ENCODE measurements at regions not wholly inside any gene's neighbourhood (a gene's known extent, or its start where the extent isn't known, plus 50 kb on each side); places are given as distances from the start of the nearest gene placed in this dataset.

GRCh38 chr2:481388-481787, 193.5 kb upstream of the ALKAL2 start:
- no peak for DNase-seq (ENCODE audit: low read depth, low spot score)
- no peak overlapping the region for H3K9ac ChIP-seq (ENCODE audit: low read length)
- H3K36me3 ChIP-seq (ENCODE audit: control insufficient read depth in 1 of 2, insufficient read depth in 2 of 2, low read length in 2 of 2) = no peaks in the 10 kb centered on the region
- ChIA-PET CTCF (no interaction called here), POLR2A (no interaction called here), RAD21 (ENCODE audit: low non-redundant PET in 1 of 2, low total read pairs in 2 of 2, uncharacterized antibody in 2 of 2, unreplicated experiment in 2 of 2) (no interaction called here)
- TF ChIP-seq ZNF274 (IDR thresholded peaks at IDR 0.05; ENCODE audit: low read depth, low read length) (no peak), TCF7L2 (IDR thresholded peaks at IDR 0.05; ENCODE audit: borderline replicate concordance, extremely low read depth, insufficient read depth, insufficient read length) (no peak), POLR2A (IDR thresholded peaks at IDR 0.05; ENCODE audit: borderline replicate concordance, extremely low read depth, insufficient read depth, insufficient read length) (no peak), JUND (IDR thresholded peaks at IDR 0.05) (no peak), ZBTB33 (IDR thresholded peaks at IDR 0.05; ENCODE audit: extremely low read depth, insufficient replicate concordance, low read length) (no peak), SRF (IDR thresholded peaks at IDR 0.05; ENCODE audit: low read depth) (no peak)
- no peaks in the 10 kb centered on the region for H3K4me1 ChIP-seq (ENCODE audit: control insufficient read depth in 1 of 2, insufficient read depth in 2 of 2, low read length in 2 of 2)
- H3K9me2 ChIP-seq (ENCODE audit: insufficient read depth) = no peaks in the 10 kb centered on the region
- no peaks in the 10 kb centered on the region for H4K20me1 ChIP-seq (ENCODE audit: insufficient read depth)
- no peaks in the 10 kb centered on the region for H3K79me2 ChIP-seq (ENCODE audit: insufficient read depth, low read length)
- no peak overlapping the region for H3K27ac ChIP-seq (ENCODE audit: low read depth, low read length)
- no peaks in the 10 kb centered on the region for H3K9me3 ChIP-seq (ENCODE audit: control insufficient read depth in 1 of 2, insufficient read depth in 1 of 2, low read depth in 1 of 2, low read length in 2 of 2)
- intact Hi-C loops (cut with micrococcal nuclease) = no loop called here
- H2AFZ ChIP-seq (ENCODE audit: low read depth, low read length, poor library complexity, severe bottlenecking) = no peak overlapping the region
- peaks cover 13% of the 10 kb centered on the region for H3K27me3 ChIP-seq (ENCODE audit: insufficient read depth, low read length)
- no peak for ATAC-seq
- BruUV-seq (replicated peaks) = no TSS peak
- no peak overlapping the region for H3K4me3 ChIP-seq (replicated peaks in 1 of 2; ENCODE audit: low read depth in 1 of 2, low read length in 2 of 2)
- no peak overlapping the region for H3K4me2 ChIP-seq (ENCODE audit: low read length)

GRCh38 chr2:479490-480176, 191.7 kb upstream of the ALKAL2 start:
- POLR2A ChIA-PET = no interaction called here
- TF ChIP-seq ZBTB33 (IDR thresholded peaks at IDR 0.05; ENCODE audit: extremely low read depth, insufficient replicate concordance, low read length) (no peak), ZFX (IDR thresholded peaks at IDR 0.05) (no peak), EZH2phosphoT487 (IDR thresholded peaks at IDR 0.05; ENCODE audit: borderline replicate concordance) (no peak), CTCF (IDR thresholded peaks at IDR 0.05 in 2 of 3, conservative IDR thresholded peaks at IDR 0.05 in 1 of 3; ENCODE audit: borderline replicate concordance in 1 of 3, insufficient read depth in 1 of 3, low read depth in 2 of 3, low read length in 2 of 3) (no peak), RAD21 (IDR thresholded peaks at IDR 0.05; ENCODE audit: low read depth) (no peak), POLR2A (IDR thresholded peaks at IDR 0.05; ENCODE audit: borderline replicate concordance, extremely low read depth, insufficient read depth, insufficient read length) (no peak), EGR1 (IDR thresholded peaks at IDR 0.05; ENCODE audit: low read depth) (no peak), MAX (IDR thresholded peaks at IDR 0.05) (no peak), TCF7L2 (IDR thresholded peaks at IDR 0.05; ENCODE audit: borderline replicate concordance, extremely low read depth, insufficient read depth, insufficient read length) (no peak), ELF1 (IDR thresholded peaks at IDR 0.05; ENCODE audit: borderline replicate concordance, low read depth) (no peak), CBX3 (IDR thresholded peaks at IDR 0.05; ENCODE audit: low read depth) (no peak)

More at GRCh38 chr2:479490-480176, 191.7 kb upstream of the ALKAL2 start:
- ATAC-seq = no peak
- H3K4me3 ChIP-seq (replicated peaks in 1 of 2; ENCODE audit: low read depth in 1 of 2, low read length in 2 of 2) = no peak overlapping the region
- no peak for DNase-seq (ENCODE audit: low read depth, low spot score)
- H3K9me3 ChIP-seq (ENCODE audit: control insufficient read depth in 1 of 2, insufficient read depth in 1 of 2, low read depth in 1 of 2, low read length in 2 of 2) = no peaks in the 10 kb centered on the region
- H4K20me1 ChIP-seq (ENCODE audit: insufficient read depth) = no peaks in the 10 kb centered on the region
- no peaks in the 10 kb centered on the region for H3K4me1 ChIP-seq (ENCODE audit: control insufficient read depth in 1 of 2, insufficient read depth in 2 of 2, low read length in 2 of 2)
- no peak overlapping the region for H3K27ac ChIP-seq (ENCODE audit: low read depth, low read length)
- BruUV-seq (replicated peaks) = no TSS peak
- H3K9me2 ChIP-seq (ENCODE audit: insufficient read depth) = no peaks in the 10 kb centered on the region
- RAD21 ChIA-PET (ENCODE audit: low non-redundant PET in 1 of 2, low total read pairs in 2 of 2, uncharacterized antibody in 2 of 2, unreplicated experiment in 2 of 2) = no interaction called here
- no peaks in the 10 kb centered on the region for H3K79me2 ChIP-seq (ENCODE audit: insufficient read depth, low read length)
- H3K36me3 ChIP-seq (ENCODE audit: control insufficient read depth in 1 of 2, insufficient read depth in 2 of 2, low read length in 2 of 2) = no peaks in the 10 kb centered on the region
- intact Hi-C loops (cut with micrococcal nuclease) = no loop called here
- no peak overlapping the region for H3K4me2 ChIP-seq (ENCODE audit: low read length)
- CTCF ChIA-PET = no interaction called here
- H3K9ac ChIP-seq (ENCODE audit: low read length) = no peak overlapping the region
- no peak overlapping the region for H2AFZ ChIP-seq (ENCODE audit: low read depth, low read length, poor library complexity, severe bottlenecking)
- H3K27me3 ChIP-seq (ENCODE audit: insufficient read depth, low read length) = peaks cover 13% of the 10 kb centered on the region

All from HCT116 (cell line).